Vagina (tissue), 2 donors: ENCODE measurements at regions not wholly inside any gene's neighbourhood (a gene's known extent, or its start where the extent isn't known, plus 50 kb on each side); places are given as distances from the start of the nearest gene placed in this dataset.

Source experiments
- CTCF ChIP-seq, 3 experiments: fragments of 450-650 bp in 2 of 3; fragments of 200-600 bp in 1 of 3; sonication (generic) in 1 of 3; IDR thresholded peaks; one replicate each; pipeline ENCODE4 v1.5.1; 2017 to 2019; ENCODE audit warnings: antibody characterized with exemption in 3 of 3, mild to moderate bottlenecking in 2 of 3, moderate library complexity in 2 of 3
- POLR2A ChIP-seq, 2 donors: fragments of 450-650 bp; IDR thresholded peaks; one replicate each; pipeline ENCODE4 v1.6.1; 2017; ENCODE audit warnings: antibody characterized with exemption in 2 of 2, mild to moderate bottlenecking in 2 of 2, moderate library complexity in 2 of 2

GRCh38 chr7:68376131-68376661 lies 1222.1 kb upstream of the AUTS2 start:
- TF ChIP-seq POLR2A (IDR thresholded peaks at IDR 0.05) (no peak), CTCF (IDR thresholded peaks at IDR 0.05) (no peak)
